ENCODE measurements at regions not wholly inside any gene's neighbourhood (a gene's known extent, or its start where the extent isn't known, plus 50 kb on each side); places are given as distances from the start of the nearest gene placed in this dataset.
"Not testable (repeated sequence)": the region's sequence is repeated elsewhere in the genome, so short reads cannot be mapped to it uniquely, and the experiment has no call there.

GRCh38 chr5:54868511-54869483 is 116.6 kb downstream of the ESM1 start:
- Histone ChIP-seq H3K27me3 (ENCODE audit: control insufficient read depth, insufficient read depth, low read length) (peaks cover 2% of the 10 kb centered on the region; the same call in 1 of the 2 replicates), H3K36me3 (ENCODE audit: control insufficient read depth, insufficient read depth, low read length) (no peaks in the 10 kb centered on the region), H3K4me3 (ENCODE audit: low read depth, low read length) (no peak overlapping the region)
- no peak for TF ChIP-seq CTCF (IDR thresholded peaks at IDR 0.05; ENCODE audit: insufficient read depth, low read depth, low read length)
- POLR2A ChIA-PET = no interaction called here
- DNase-seq (ENCODE audit: low read depth) = no peak
- CTCF ChIA-PET = interaction anchor here (0.9 to 7.6 kb wide), 7 partner anchors 10 to 380 kb away, joined by 3 to 110 read pairs (median 11); partner anchors contain the start of gene SNX18

GRCh38 chr5:54867310-54867944 is 118.0 kb downstream of the ESM1 start:
- H3K4me3 ChIP-seq (ENCODE audit: low read depth, low read length) = no peak overlapping the region
- POLR2A ChIA-PET = no interaction called here
- TF ChIP-seq CTCF (IDR thresholded peaks at IDR 0.05; ENCODE audit: insufficient read depth, low read depth, low read length) = peak; percentile 55
- CTCF ChIA-PET = interaction anchor here (0.6 to 7.6 kb wide), 29 partner anchors 11 to 1770 kb away, joined by 3 to 110 read pairs (median 5); partner anchors contain the start of genes ARL15, GPX8 and SNX18
- no peaks in the 10 kb centered on the region for H3K36me3 ChIP-seq (ENCODE audit: control insufficient read depth, insufficient read depth, low read length)
- H3K27me3 ChIP-seq (ENCODE audit: control insufficient read depth, insufficient read depth, low read length) = peaks cover 2% of the 10 kb centered on the region; the same call in 1 of the 2 replicates
- DNase-seq (ENCODE audit: low read depth) = no peak

- DNase-seq (ENCODE audit: low read depth); POLR2A ChIA-PET; H3K4me3 ChIP-seq (ENCODE audit: low read depth, low read length); H3K27me3 ChIP-seq (ENCODE audit: control insufficient read depth, insufficient read depth, low read length); H3K36me3 ChIP-seq (ENCODE audit: control insufficient read depth, insufficient read depth, low read length): not testable (repeated sequence)
- CTCF ChIA-PET = interaction anchor here (1.1 to 7.6 kb wide), 6 partner anchors 8 to 621 kb away, joined by 3 to 110 read pairs (median 5); partner anchors contain the start of gene SNX18
These were observed 120.4 kb downstream of the ESM1 start for GRCh38 chr5:54864911-54865515.

- CTCF ChIA-PET = interaction anchor here (1.3 to 7.6 kb wide), 3 partner anchors 17 to 344 kb away, joined by 4 to 110 read pairs (median 14); partner anchors contain the start of gene SNX18
These were observed 123.4 kb downstream of the ESM1 start for GRCh38 chr5:54862036-54862435.

More at GRCh38 chr5:54862036-54862435, 123.4 kb downstream of the ESM1 start:
- Histone ChIP-seq H3K36me3 (ENCODE audit: control insufficient read depth, insufficient read depth, low read length) (no peaks in the 10 kb centered on the region), H3K4me3 (ENCODE audit: low read depth, low read length) (no peak overlapping the region), H3K27me3 (ENCODE audit: control insufficient read depth, insufficient read depth, low read length) (no peaks in the 10 kb centered on the region)
- TF ChIP-seq CTCF (IDR thresholded peaks at IDR 0.05; ENCODE audit: insufficient read depth, low read depth, low read length) = no peak
- POLR2A ChIA-PET = no interaction called here
- DNase-seq (ENCODE audit: low read depth) = no peak
